ENCODE measurements at regions not wholly inside any gene's neighbourhood (a gene's known extent, or its start where the extent isn't known, plus 50 kb on each side); places are given as distances from the start of the nearest gene placed in this dataset.

- no peak for ATAC-seq (ENCODE audit: low read depth)
- POLR2A ChIA-PET (ENCODE audit: unreplicated experiment): no interaction called here
- no CpG with 5 or more reads among the region's 3 CpGs for WGBS, 2 experiments (ENCODE audit: extremely low coverage in 2 of 2, insufficient read length in 1 of 2)
These were observed 196.6 kb upstream of the KRR1 start for GRCh38 chr12:75707983-75708382.

More at GRCh38 chr12:75707983-75708382, 196.6 kb upstream of the KRR1 start:
- Histone ChIP-seq H2BK120ac (ENCODE audit: low read depth, low read length) (peak overlapping the region; percentile 79), H3K79me1 (ENCODE audit: low read depth in 1 of 2, low read length in 2 of 2) (no peaks in the 10 kb centered on the region), H3K36me3 (ENCODE audit: control insufficient read depth, insufficient read depth, low read length) (no peaks in the 10 kb centered on the region), H3K4me3 (ENCODE audit: insufficient read depth, low read depth, low read length) (no peak overlapping the region), H3K18ac (ENCODE audit: low read depth, low read length) (peak overlapping the region; percentile 96), H2BK20ac (ENCODE audit: low read depth, low read length) (peak overlapping the region; percentile 70; the same call in 1 of the 2 replicates), H3K23ac (ENCODE audit: low read depth, low read length) (no peak overlapping the region), H3K14ac (replicated peaks; ENCODE audit: low read depth, low read length) (no peak overlapping the region), H2BK5ac (ENCODE audit: low read depth, low read length, poor library complexity, severe bottlenecking) (no peak overlapping the region), H2AK5ac (ENCODE audit: low read depth, low read length) (no peak overlapping the region), H3K27ac (ENCODE audit: insufficient read depth, low read length) (peak overlapping the region; percentile 80; the same call in 1 of the 2 replicates), H2AK9ac (replicated peaks; ENCODE audit: low read depth, low read length, poor library complexity) (no peak overlapping the region), H3K4me1 (ENCODE audit: control insufficient read depth, insufficient read depth, low read length) (peaks cover 8% of the 10 kb centered on the region), H3K56ac (ENCODE audit: extremely low read depth, insufficient read depth, low read length) (no peak overlapping the region), H4K8ac (ENCODE audit: low read depth in 2 of 2, low read length in 2 of 2) (peak overlapping the region; percentile 42 to 70; a peak in 2 of 4 replicates), H2BK15ac (ENCODE audit: low read depth, low read length) (peak overlapping the region; percentile 62; the same call in 1 of the 3 replicates), H3K9me1 (ENCODE audit: insufficient read depth, low read length) (no peaks in the 10 kb centered on the region), H2AFZ (replicated peaks; ENCODE audit: low read length, poor library complexity) (no peak overlapping the region), H3K4ac (ENCODE audit: low read depth, low read length) (peak overlapping the region; percentile 73), H3K9me3 (ENCODE audit: control insufficient read depth, insufficient read depth, low read length) (no peaks in the 10 kb centered on the region), H3K9ac (ENCODE audit: low read depth, low read length) (no peak overlapping the region), H3K4me2 (ENCODE audit: low read depth, low read length) (no peak overlapping the region), H4K91ac (ENCODE audit: insufficient read depth, low read depth, low read length) (peak overlapping the region; percentile 57; the same call in 1 of the 2 replicates), H4K5ac (ENCODE audit: low read depth, low read length) (peak overlapping the region; percentile 79), H4K20me1 (ENCODE audit: insufficient read depth, low read length) (no peaks in the 10 kb centered on the region), H3K27me3 (ENCODE audit: control insufficient read depth, insufficient read depth, low read length) (no peaks in the 10 kb centered on the region)
- BruUV-seq (replicated peaks): no TSS peak
- intact Hi-C loops (cut with micrococcal nuclease): loop anchor here (2.0 kb wide), 2 partner anchors 17 to 317 kb away; no protein-coding TSS in a partner anchor
- no peak for TF ChIP-seq POLR2A (IDR thresholded peaks at IDR 0.05; ENCODE audit: low read depth, low read length)
- no peak for TF ChIP-seq RAD21 (IDR thresholded peaks at IDR 0.05; ENCODE audit: low read length)
- TF ChIP-seq SMC3 (IDR thresholded peaks at IDR 0.05; ENCODE audit: low read depth, low read length): no peak
- TF ChIP-seq RCOR1 (IDR thresholded peaks at IDR 0.05; ENCODE audit: insufficient replicate concordance, low read length): no peak
- TF ChIP-seq BHLHE40 (IDR thresholded peaks at IDR 0.05; ENCODE audit: low read depth, low read length): no peak
- TF ChIP-seq NFE2L2 (IDR thresholded peaks at IDR 0.05; ENCODE audit: low read depth, low read length): no peak
- no peak for TF ChIP-seq CEBPB (IDR thresholded peaks at IDR 0.05; ENCODE audit: low read depth, low read length)
- no peak for TF ChIP-seq MXI1 (IDR thresholded peaks at IDR 0.05; ENCODE audit: borderline replicate concordance, low read depth, low read length)
- TF ChIP-seq FOS (IDR thresholded peaks at IDR 0.05; ENCODE audit: low read depth, low read length): no peak
- no peak for TF ChIP-seq USF2 (IDR thresholded peaks at IDR 0.05; ENCODE audit: low read depth, low read length)
- no peak for TF ChIP-seq RFX5 (IDR thresholded peaks at IDR 0.05; ENCODE audit: low read depth, low read length)
- TF ChIP-seq MAFK (IDR thresholded peaks at IDR 0.05; ENCODE audit: low read depth, low read length): no peak
- TF ChIP-seq MAZ (IDR thresholded peaks at IDR 0.05; ENCODE audit: borderline replicate concordance, low read depth, low read length): no peak
- no peak for TF ChIP-seq ELK1 (IDR thresholded peaks at IDR 0.05; ENCODE audit: borderline replicate concordance, low read depth, low read length)
- no peak for TF ChIP-seq CTCF (conservative IDR thresholded peaks at IDR 0.05; ENCODE audit: low read depth, low read length)
- no peak for TF ChIP-seq CHD1 (IDR thresholded peaks at IDR 0.05; ENCODE audit: low read depth, low read length)
- no peak for DNase-seq
- CTCF ChIA-PET: no interaction called here
- dilution Hi-C loops (cut with HindIII; ENCODE audit: low sequenced_read_pairs, unreplicated experiment): no loop called here
- in situ Hi-C loops (cut with MboI; ENCODE audit: low sequenced_read_pairs): no loop called here
